ELR (cell line): ENCODE measurements at regions not wholly inside any gene's neighbourhood (a gene's known extent, or its start where the extent isn't known, plus 50 kb on each side); places are given as distances from the start of the nearest gene placed in this dataset.

ENCODE experiments used
- DNase-seq: peaks from one replicate; pipeline ENCODE4 v3.0.0-alpha.2; 2015; ENCODE audit warnings: low read depth

DNA sequence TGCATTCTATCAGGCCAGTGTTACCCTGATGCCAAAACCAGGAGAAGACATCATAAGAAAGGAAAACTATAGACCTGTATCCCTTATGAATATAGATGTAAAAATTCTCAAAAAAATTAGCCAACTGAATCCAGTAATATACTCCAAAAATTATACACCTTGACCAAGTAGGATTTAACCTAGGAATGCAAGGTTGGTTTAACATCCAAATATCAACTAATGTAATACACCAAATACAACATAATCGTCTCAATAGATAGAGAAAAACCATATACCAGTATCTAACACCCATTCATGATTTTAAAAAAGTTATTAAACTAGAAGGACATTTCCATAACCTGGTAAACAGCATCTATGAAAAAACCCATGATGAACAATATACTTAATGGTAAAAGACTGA lies 56.5 kb upstream of the SELENOK start:
- DNase-seq = no peak

- no peak for DNase-seq
Observed at GRCh38 chr3:53944028-53944427, 52.4 kb upstream of the SELENOK start.

DNA sequence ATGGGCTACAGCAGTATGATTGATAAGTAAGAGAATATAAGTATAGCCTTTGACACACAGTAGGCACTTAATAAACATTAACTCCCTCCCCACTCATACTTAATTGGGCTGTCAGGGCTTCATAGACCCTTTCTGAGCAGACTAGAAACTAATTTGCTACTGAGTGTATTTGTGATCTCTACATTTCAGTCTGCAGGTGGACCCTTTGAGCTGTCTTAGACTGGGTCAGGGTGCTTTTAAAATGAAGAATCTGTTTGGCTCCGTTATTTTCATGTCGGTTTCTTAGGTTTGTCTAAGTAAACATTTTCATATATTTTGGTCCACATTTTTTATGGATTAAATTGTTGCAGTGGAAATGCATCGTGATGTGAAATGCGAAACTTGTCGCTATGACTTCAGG lies 50.3 kb upstream of the SELENOK start:
- DNase-seq = no peak
